ENCODE measurements at regions not wholly inside any gene's neighbourhood (a gene's known extent, or its start where the extent isn't known, plus 50 kb on each side); places are given as distances from the start of the nearest gene placed in this dataset. TPM values are rescaled to one million over a fixed set of nuclear protein-coding genes. Genes with fewer than 3 reads are reported as not detected.

GRCh38 chr7:18440934-18441333 lies 54.6 kb upstream of the HDAC9 start:
- Mint-ChIP-seq H3K27ac (ENCODE audit: low read depth, unreplicated experiment) (no peak overlapping the region), H3K4me1 (ENCODE audit: insufficient read depth, unreplicated experiment) (no peaks in the 10 kb centered on the region), H3K27me3 (ENCODE audit: insufficient read depth, unreplicated experiment) (no peaks in the 10 kb centered on the region), H3K4me3 (ENCODE audit: unreplicated experiment) (no peak overlapping the region), H3K9me3 (ENCODE audit: unreplicated experiment) (peaks cover 4% of the 10 kb centered on the region), H3K36me3 (ENCODE audit: insufficient read depth, unreplicated experiment) (no peaks in the 10 kb centered on the region)
- TF ChIP-seq CTCF (IDR thresholded peaks at IDR 0.05; ENCODE audit: unreplicated experiment) = no peak
- BruUV-seq (replicated peaks) = no TSS peak
- no peak for DNase-seq (ENCODE audit: unreplicated experiment)
- ChIA-PET POLR2A (interaction anchor here (1.1 kb wide), 1 partner anchor 36 kb away, joined by 5 read pairs; no protein-coding TSS in a partner anchor), CTCF (interaction anchor here (0.6 kb wide), 1 partner anchor 88 kb away, joined by 3 read pairs; no protein-coding TSS in a partner anchor)
- intact Hi-C loops (cut with micrococcal nuclease) = no loop called here

- H3K9me3 Mint-ChIP-seq (ENCODE audit: unreplicated experiment) = peaks cover 4% of the 10 kb centered on the region
Measured at GRCh38 chr7:18444826-18445225, 50.7 kb upstream of the HDAC9 start.

GRCh38 chr7:18445483-18445882 lies 50.1 kb upstream of the HDAC9 start:
- BruUV-seq (replicated peaks) = no TSS peak
- peaks cover 4% of the 10 kb centered on the region for H3K9me3 Mint-ChIP-seq (ENCODE audit: unreplicated experiment)
- POLR2A ChIA-PET = interaction anchor here (1.1 kb wide), 1 partner anchor 15 kb away, joined by 5 read pairs; no protein-coding TSS in a partner anchor
- TF ChIP-seq CTCF (IDR thresholded peaks at IDR 0.05; ENCODE audit: unreplicated experiment) = no peak
- no peak overlapping the region for H3K4me3 Mint-ChIP-seq (ENCODE audit: unreplicated experiment)
- no peak overlapping the region for H3K27ac Mint-ChIP-seq (ENCODE audit: low read depth, unreplicated experiment)
- no peaks in the 10 kb centered on the region for H3K27me3 Mint-ChIP-seq (ENCODE audit: insufficient read depth, unreplicated experiment)
- CTCF ChIA-PET = interaction anchor here (1.3 kb wide), 1 partner anchor 87 kb away, joined by 3 read pairs; no protein-coding TSS in a partner anchor
- intact Hi-C loops (cut with micrococcal nuclease) = no loop called here
- no peaks in the 10 kb centered on the region for H3K4me1 Mint-ChIP-seq (ENCODE audit: insufficient read depth, unreplicated experiment)
- no peak for DNase-seq (ENCODE audit: unreplicated experiment)
- H3K36me3 Mint-ChIP-seq (ENCODE audit: insufficient read depth, unreplicated experiment) = no peaks in the 10 kb centered on the region

More at GRCh38 chr7:18444826-18445225, 50.7 kb upstream of the HDAC9 start:
- TF ChIP-seq CTCF (IDR thresholded peaks at IDR 0.05; ENCODE audit: unreplicated experiment) = no peak
- no peaks in the 10 kb centered on the region for H3K4me1 Mint-ChIP-seq (ENCODE audit: insufficient read depth, unreplicated experiment)
- H3K27me3 Mint-ChIP-seq (ENCODE audit: insufficient read depth, unreplicated experiment) = no peaks in the 10 kb centered on the region
- DNase-seq (ENCODE audit: unreplicated experiment) = no peak
- H3K36me3 Mint-ChIP-seq (ENCODE audit: insufficient read depth, unreplicated experiment) = no peaks in the 10 kb centered on the region
- BruUV-seq (replicated peaks) = no TSS peak
- ChIA-PET CTCF (no interaction called here), POLR2A (interaction anchor here (1.1 kb wide), 1 partner anchor 15 kb away, joined by 5 read pairs; no protein-coding TSS in a partner anchor)
- intact Hi-C loops (cut with micrococcal nuclease) = no loop called here
- H3K4me3 Mint-ChIP-seq (ENCODE audit: unreplicated experiment) = no peak overlapping the region
- no peak overlapping the region for H3K27ac Mint-ChIP-seq (ENCODE audit: low read depth, unreplicated experiment)

Small RNA genes lying in the stretch of these regions (microRNA-seq; reads per million reads assigned to microRNA genes)
- not detected for gene MIR1302-6
